HG02970 (cell line): ENCODE measurements at regions not wholly inside any gene's neighbourhood (a gene's known extent, or its start where the extent isn't known, plus 50 kb on each side); places are given as distances from the start of the nearest gene placed in this dataset.

ENCODE experiments used
- ATAC-seq: cut with Tn5 transposase; IDR thresholded peaks from one replicate; pipeline ENCODE4 v1.9.1; 2021; ENCODE audit warnings: mild to moderate bottlenecking, moderate library complexity, moderate number of reproducible peaks; ENCODE audit not compliant: unreplicated experiment, low FRiP score

- no peak for ATAC-seq
Observed at GRCh38 chr1:208509072-208509471, 264.9 kb upstream of the PLXNA2 start.

GRCh38 chr1:208510192-208510952 lies 266.2 kb upstream of the PLXNA2 start:
- no peak for ATAC-seq

- no peak for ATAC-seq
Observed at GRCh38 chr1:208511242-208511860, 267.2 kb upstream of the PLXNA2 start.

GRCh38 chr1:208513799-208514198 lies 269.6 kb upstream of the PLXNA2 start:
- ATAC-seq, result no peak

- ATAC-seq, result no peak
Observed at GRCh38 chr1:208515129-208515528, 270.9 kb upstream of the PLXNA2 start.

- ATAC-seq, result no peak
Observed at GRCh38 chr1:208516780-208517179, 272.6 kb upstream of the PLXNA2 start.

- no peak for ATAC-seq
Observed at GRCh38 chr1:208520438-208521099, 276.4 kb upstream of the PLXNA2 start.

GRCh38 chr1:208521534-208521933 lies 277.4 kb upstream of the PLXNA2 start:
- ATAC-seq, result no peak

- ATAC-seq, result no peak
Observed at GRCh38 chr1:208523007-208523406, 278.8 kb upstream of the PLXNA2 start.

GRCh38 chr1:208524376-208524775 lies 280.2 kb upstream of the PLXNA2 start:
- ATAC-seq, result no peak

- ATAC-seq, result no peak
Observed at GRCh38 chr1:208524925-208525324, 280.7 kb upstream of the PLXNA2 start.

GRCh38 chr1:208525417-208525816 lies 281.2 kb upstream of the PLXNA2 start:
- ATAC-seq, result no peak

GRCh38 chr1:208526613-208527125 lies 282.5 kb upstream of the PLXNA2 start:
- ATAC-seq, result no peak

- no peak for ATAC-seq
Observed at GRCh38 chr1:208527156-208527555, 283.0 kb upstream of the PLXNA2 start.

GRCh38 chr1:208528578-208529240 lies 284.5 kb upstream of the PLXNA2 start:
- ATAC-seq, result no peak

GRCh38 chr1:208531003-208531750 lies 287.0 kb upstream of the PLXNA2 start:
- ATAC-seq, result no peak

GRCh38 chr1:208533746-208534598 lies 289.8 kb upstream of the PLXNA2 start:
- no peak for ATAC-seq

GRCh38 chr1:208534599-208534897 lies 290.4 kb upstream of the PLXNA2 start:
- ATAC-seq, result no peak

- ATAC-seq, result no peak
Observed at GRCh38 chr1:208534979-208535378, 290.8 kb upstream of the PLXNA2 start.
